OCI-LY7 (cell line): ENCODE measurements at regions not wholly inside any gene's neighbourhood (a gene's known extent, or its start where the extent isn't known, plus 50 kb on each side); places are given as distances from the start of the nearest gene placed in this dataset.

Experiments
- BruUV-seq: library from RNA; stranded (reverse); fragments of 400-500 nt; replicated peaks from 2 replicates; lab custom pipeline; 2021; lab: Mats Ljungman, UMichigan
- CTCF ChIA-PET: fragments of 300-600 bp; sonication (Branson Sonifier 250); formaldehyde crosslinking; loops from one replicate; lab custom pipeline; 2022; ENCODE audit warnings: antibody characterized with exemption; ENCODE audit not compliant: unreplicated experiment; lab: Charles Lee
- POLR2A ChIA-PET: fragments of 300-600 bp; sonication (Branson Sonifier 250); formaldehyde crosslinking; loops from one replicate; lab custom pipeline; 2022; ENCODE audit warnings: antibody characterized with exemption; lab: Charles Lee
- DNase-seq: peaks from one replicate; pipeline ENCODE4 v3.0.0-alpha.2; 2015; ENCODE audit warnings: low spot score
- H2AFZ ChIP-seq: fragments of 200-600 bp; sonication (generic), shearing (Covaris generic); 2 replicates; pipeline ENCODE4 v1.6.1; 2014; ENCODE audit warnings: mild to moderate bottlenecking, antibody characterized with exemption, low read length, moderate library complexity
- H3K27ac ChIP-seq: fragments of 200-600 bp; sonication (generic); 2 replicates; pipeline ENCODE4 v1.5.1; 2014; ENCODE audit warnings: mixed run types, low read depth, mild to moderate bottlenecking, moderate library complexity, low read length, inconsistent platforms; ENCODE audit not compliant: poor library complexity, severe bottlenecking
- H3K36me3 ChIP-seq: fragments of 200-600 bp; sonication (generic); 2 replicates; pipeline ENCODE4 v1.6.1; 2014; ENCODE audit warnings: mild to moderate bottlenecking, antibody characterized with exemption, low read length, moderate library complexity, mixed read lengths; ENCODE audit not compliant: insufficient read depth
- H3K4me1 ChIP-seq: fragments of 200-600 bp; sonication (generic); 2 replicates; pipeline ENCODE4 v1.5.1; 2014; ENCODE audit warnings: mild to moderate bottlenecking, low read length; ENCODE audit not compliant: insufficient read depth, poor library complexity, severe bottlenecking
- H3K4me2 ChIP-seq: fragments of 200-600 bp; sonication (generic); 2 replicates; pipeline ENCODE4 v1.6.1; 2014; ENCODE audit warnings: mild to moderate bottlenecking, low read length
- H3K4me3 ChIP-seq: fragments of 200-600 bp; sonication (generic); 2 replicates; pipeline ENCODE4 v1.5.1; 2014; ENCODE audit warnings: mild to moderate bottlenecking, low read depth, low read length; ENCODE audit not compliant: poor library complexity, severe bottlenecking
- H3K79me2 ChIP-seq: fragments of 200-600 bp; sonication (generic); 2 replicates; pipeline ENCODE4 v1.6.1; 2016; ENCODE audit warnings: low read depth, mild to moderate bottlenecking, low read length, moderate library complexity, mixed read lengths; ENCODE audit not compliant: insufficient read depth
- H3K9me2 ChIP-seq: fragments of 200-600 bp; sonication (generic); 2 replicates; pipeline ENCODE4 v1.6.1; 2016; ENCODE audit warnings: mild to moderate bottlenecking, low read length, mixed read lengths; ENCODE audit not compliant: insufficient read depth
- H3K9me3 ChIP-seq: fragments of 200-600 bp; sonication (generic); 2 replicates; pipeline ENCODE4 v1.6.1; 2014; ENCODE audit warnings: mild to moderate bottlenecking, mixed run types, low read length, mixed read lengths
- H4K20me1 ChIP-seq: fragments of 200-600 bp; sonication (generic); 2 replicates; pipeline ENCODE4 v1.6.1; 2014; ENCODE audit warnings: mild to moderate bottlenecking, antibody characterized with exemption, low read length, moderate library complexity, mixed read lengths; ENCODE audit not compliant: insufficient read depth
- EZH2phosphoT487 ChIP-seq: fragments of 200-600 bp; sonication (generic); IDR thresholded peaks from 2 replicates; pipeline ENCODE4 v1.6.1; 2018; ENCODE audit warnings: low read depth, borderline replicate concordance, mild to moderate bottlenecking, mixed run types, antibody characterized with exemption, low read length, moderate library complexity, mixed read lengths
- intact Hi-C: fragments of 100-400 bp; cut with micrococcal nuclease; formaldehyde crosslinking; loops from one replicate; pipeline ENCODE4 v1.10.0; 2022; ENCODE audit not compliant: unreplicated experiment
- TF ChIP-seq, protein P1 (sequence below): fragments of 200-600 bp; sonication (generic); conservative IDR thresholded peaks from 2 replicates; pipeline ENCODE4 v1.5.1; 2014; ENCODE audit warnings: mild to moderate bottlenecking, antibody characterized with exemption, low read length, moderate library complexity, mixed read lengths

- POLR2A ChIA-PET, result no interaction called here
- BruUV-seq, result no TSS peak
Observed at GRCh38 chr5:52375969-52376368, 411.7 kb upstream of the ITGA1 start.

GRCh38 chr5:52376592-52376991, 411.1 kb upstream of the ITGA1 start:
- ChIA-PET POLR2A (no interaction called here), CTCF (no interaction called here)
- Histone ChIP-seq H3K4me1 (no peaks in the 10 kb centered on the region), H4K20me1 (no peaks in the 10 kb centered on the region), H3K36me3 (no peaks in the 10 kb centered on the region), H3K9me3 (no peaks in the 10 kb centered on the region), H2AFZ (no peak overlapping the region), H3K4me2 (no peak overlapping the region), H3K9me2 (no peaks in the 10 kb centered on the region), H3K27ac (no peak overlapping the region), H3K4me3 (no peak overlapping the region), H3K79me2 (no peaks in the 10 kb centered on the region)
- no TSS peak for BruUV-seq
- TF ChIP-seq, protein P1, sequence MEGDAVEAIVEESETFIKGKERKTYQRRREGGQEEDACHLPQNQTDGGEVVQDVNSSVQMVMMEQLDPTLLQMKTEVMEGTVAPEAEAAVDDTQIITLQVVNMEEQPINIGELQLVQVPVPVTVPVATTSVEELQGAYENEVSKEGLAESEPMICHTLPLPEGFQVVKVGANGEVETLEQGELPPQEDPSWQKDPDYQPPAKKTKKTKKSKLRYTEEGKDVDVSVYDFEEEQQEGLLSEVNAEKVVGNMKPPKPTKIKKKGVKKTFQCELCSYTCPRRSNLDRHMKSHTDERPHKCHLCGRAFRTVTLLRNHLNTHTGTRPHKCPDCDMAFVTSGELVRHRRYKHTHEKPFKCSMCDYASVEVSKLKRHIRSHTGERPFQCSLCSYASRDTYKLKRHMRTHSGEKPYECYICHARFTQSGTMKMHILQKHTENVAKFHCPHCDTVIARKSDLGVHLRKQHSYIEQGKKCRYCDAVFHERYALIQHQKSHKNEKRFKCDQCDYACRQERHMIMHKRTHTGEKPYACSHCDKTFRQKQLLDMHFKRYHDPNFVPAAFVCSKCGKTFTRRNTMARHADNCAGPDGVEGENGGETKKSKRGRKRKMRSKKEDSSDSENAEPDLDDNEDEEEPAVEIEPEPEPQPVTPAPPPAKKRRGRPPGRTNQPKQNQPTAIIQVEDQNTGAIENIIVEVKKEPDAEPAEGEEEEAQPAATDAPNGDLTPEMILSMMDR, result no peak
- TF ChIP-seq EZH2phosphoT487, result no peak
- DNase-seq, result no peak
- intact Hi-C loops, result no loop called here

More at GRCh38 chr5:52375969-52376368, 411.7 kb upstream of the ITGA1 start:
- H3K36me3 ChIP-seq, result no peaks in the 10 kb centered on the region
- H3K4me2 ChIP-seq, result no peak overlapping the region
- no peak overlapping the region for H2AFZ ChIP-seq
- no peaks in the 10 kb centered on the region for H3K9me3 ChIP-seq
- H4K20me1 ChIP-seq, result no peaks in the 10 kb centered on the region
- intact Hi-C loops, result no loop called here
- no peaks in the 10 kb centered on the region for H3K4me1 ChIP-seq
- CTCF ChIA-PET, result no interaction called here
- TF ChIP-seq, protein P1, result no peak
- no peak for TF ChIP-seq EZH2phosphoT487
- H3K9me2 ChIP-seq, result no peaks in the 10 kb centered on the region
- H3K4me3 ChIP-seq, result no peak overlapping the region
- no peaks in the 10 kb centered on the region for H3K79me2 ChIP-seq
- H3K27ac ChIP-seq, result no peak overlapping the region
- DNase-seq, result no peak

DNA sequence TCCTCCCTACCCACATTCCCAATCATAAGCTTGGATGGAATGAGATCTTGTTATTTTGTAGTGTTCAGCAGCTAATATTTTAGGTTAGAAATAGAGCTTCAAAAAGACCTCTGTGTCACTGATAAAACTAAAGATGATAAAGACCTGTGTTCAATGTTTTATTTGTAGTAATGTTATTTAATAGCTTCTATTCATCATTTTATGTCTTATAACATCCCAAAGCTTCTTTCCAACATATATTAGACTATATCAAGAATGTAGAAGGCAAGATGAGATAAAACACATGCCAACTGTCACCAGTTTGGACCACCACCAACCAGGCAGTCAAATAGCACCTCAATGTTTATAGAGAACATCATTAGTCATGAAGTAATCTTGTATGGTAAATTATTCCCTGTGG, 409.5 kb upstream of the ITGA1 start:
- no TSS peak for BruUV-seq
- H3K4me2 ChIP-seq, result no peak overlapping the region
- intact Hi-C loops, result no loop called here
- POLR2A ChIA-PET, result interaction anchor here (1.0 kb wide), 1 partner anchor 14 kb away, joined by 5 read pairs; no protein-coding TSS in a partner anchor
- CTCF ChIA-PET, result no interaction called here
- H3K36me3 ChIP-seq, result no peaks in the 10 kb centered on the region
- TF ChIP-seq EZH2phosphoT487, result no peak
- no peak overlapping the region for H2AFZ ChIP-seq
- H3K9me2 ChIP-seq, result no peaks in the 10 kb centered on the region
- H3K79me2 ChIP-seq, result no peaks in the 10 kb centered on the region
- H3K27ac ChIP-seq, result no peak overlapping the region
- H3K4me3 ChIP-seq, result no peak overlapping the region
- no peaks in the 10 kb centered on the region for H3K4me1 ChIP-seq
- H4K20me1 ChIP-seq, result no peaks in the 10 kb centered on the region
- DNase-seq, result no peak
- no peaks in the 10 kb centered on the region for H3K9me3 ChIP-seq
